GM12875 (cell line): ENCODE measurements at regions not wholly inside any gene's neighbourhood (a gene's known extent, or its start where the extent isn't known, plus 50 kb on each side); places are given as distances from the start of the nearest gene placed in this dataset.
"Not testable (repeated sequence)": the region's sequence is repeated elsewhere in the genome, so short reads cannot be mapped to it uniquely, and the experiment has no call there.

Experiments
- H3K4me3 ChIP-seq: one replicate; pipeline ENCODE4 v1.5.1; 2011; ENCODE audit warnings: low read depth, low read length, control low read depth
- CTCF ChIP-seq: IDR thresholded peaks from 2 replicates; pipeline ENCODE4 v1.5.1; 2011; ENCODE audit warnings: low read depth, mild to moderate bottlenecking, control low read depth, inconsistent platforms, low read length, moderate library complexity, borderline replicate concordance; ENCODE audit not compliant: insufficient read depth

GRCh38 chr5:21452449-21452848, 1400.7 kb downstream of the CDH12 start:
- TF ChIP-seq CTCF, result no peak
- H3K4me3 ChIP-seq, result no peak overlapping the region

GRCh38 chr5:21432646-21433045, 1420.5 kb downstream of the CDH12 start:
- H3K4me3 ChIP-seq, result no peak overlapping the region
- TF ChIP-seq CTCF, result no peak

- H3K4me3 ChIP-seq, result no peak overlapping the region
- TF ChIP-seq CTCF, result no peak
Measured at GRCh38 chr5:21424907-21425306, 1428.2 kb downstream of the CDH12 start.

- no peak for TF ChIP-seq CTCF
Measured at GRCh38 chr5:21419383-21419782, 1431.4 kb upstream of the CDH18 start.

GRCh38 chr5:21402089-21402488, 1414.1 kb upstream of the CDH18 start:
- not testable (repeated sequence) for H3K4me3 ChIP-seq

More at GRCh38 chr5:21419383-21419782, 1431.4 kb upstream of the CDH18 start:
- no peak overlapping the region for H3K4me3 ChIP-seq

- no peak overlapping the region for H3K4me3 ChIP-seq
- no peak for TF ChIP-seq CTCF
Measured at GRCh38 chr5:21398511-21398910, 1410.5 kb upstream of the CDH18 start.

- no peak for TF ChIP-seq CTCF
- no peak overlapping the region for H3K4me3 ChIP-seq
Measured at GRCh38 chr5:21397693-21398092, 1409.7 kb upstream of the CDH18 start.

- no peak overlapping the region for H3K4me3 ChIP-seq
- TF ChIP-seq CTCF, result no peak
Measured at GRCh38 chr5:21391506-21391905, 1403.5 kb upstream of the CDH18 start.

GRCh38 chr5:21360754-21361153, 1372.8 kb upstream of the CDH18 start:
- not testable (repeated sequence) for H3K4me3 ChIP-seq

GRCh38 chr5:21341948-21342261, 1353.9 kb upstream of the CDH18 start:
- H3K4me3 ChIP-seq, result not testable (repeated sequence)

- H3K4me3 ChIP-seq, result not testable (repeated sequence)
Measured at GRCh38 chr5:21341203-21341947, 1353.4 kb upstream of the CDH18 start.
